ENCODE measurements at regions not wholly inside any gene's neighbourhood (a gene's known extent, or its start where the extent isn't known, plus 50 kb on each side); places are given as distances from the start of the nearest gene placed in this dataset.

- no peak for TF ChIP-seq CTCF (IDR thresholded peaks at IDR 0.05; ENCODE audit: insufficient read depth, low read length, poor library complexity, severe bottlenecking)
- TF ChIP-seq EZH2phosphoT487 (conservative IDR thresholded peaks at IDR 0.05; ENCODE audit: low read length) = no peak
Observed at GRCh38 chr10:90227217-90227656, 525.8 kb downstream of the KIF20B start.

Data from SU-DHL-6 (cell line).